H9 (cell line): ENCODE measurements at regions not wholly inside any gene's neighbourhood (a gene's known extent, or its start where the extent isn't known, plus 50 kb on each side); places are given as distances from the start of the nearest gene placed in this dataset.

Experiments
- DNase-seq: peaks from one replicate; pipeline ENCODE4 v3.0.0-alpha.2; 2017
- H2AFZ ChIP-seq: one replicate; pipeline ENCODE4 v1.6.1; 2013; ENCODE audit warnings: mild to moderate bottlenecking, low read length, control low read depth, moderate library complexity
- H2AK5ac ChIP-seq: 2 replicates; pipeline ENCODE4 v1.6.1; 2013; ENCODE audit warnings: low read length, control low read depth, mixed read lengths; ENCODE audit not compliant: insufficient read length
- H2BK120ac ChIP-seq: one replicate; pipeline ENCODE4 v1.6.1; 2013; ENCODE audit warnings: low read depth, mild to moderate bottlenecking, low read length, control low read depth, inconsistent platforms; ENCODE audit not compliant: poor library complexity, severe bottlenecking
- H2BK12ac ChIP-seq: 2 replicates; pipeline ENCODE4 v1.6.1; 2013; ENCODE audit warnings: low read length, control low read depth, mixed read lengths, low read depth; ENCODE audit not compliant: insufficient read length
- H2BK15ac ChIP-seq: 2 replicates; pipeline ENCODE4 v1.6.1; 2013; ENCODE audit warnings: low read depth, low read length, control low read depth
- H2BK20ac ChIP-seq: one replicate; pipeline ENCODE4 v1.6.1; 2013; ENCODE audit warnings: low read depth, mild to moderate bottlenecking, low read length, control low read depth, inconsistent platforms; ENCODE audit not compliant: poor library complexity, severe bottlenecking
- H2BK5ac ChIP-seq: 2 replicates; pipeline ENCODE4 v1.6.1; 2013; ENCODE audit warnings: low read length, control low read depth, mixed read lengths; ENCODE audit not compliant: insufficient read length
- H3K14ac ChIP-seq: 2 replicates; pipeline ENCODE4 v1.6.1; 2013; ENCODE audit warnings: low read length, control low read depth; ENCODE audit not compliant: insufficient read depth
- H3K18ac ChIP-seq: 2 replicates; pipeline ENCODE4 v1.6.1; 2013; ENCODE audit warnings: low read depth, mild to moderate bottlenecking, mixed read lengths, low read length, control low read depth; ENCODE audit not compliant: insufficient read length
- H3K23ac ChIP-seq: 2 replicates; pipeline ENCODE4 v1.6.1; 2013; ENCODE audit warnings: low read length, control low read depth, mixed read lengths, low read depth; ENCODE audit not compliant: insufficient read length
- H3K23me2 ChIP-seq: 2 replicates; pipeline ENCODE4 v1.6.1; 2013; ENCODE audit warnings: low read depth, mild to moderate bottlenecking, mixed read lengths, low read length, control low read depth; ENCODE audit not compliant: insufficient read length, poor library complexity, severe bottlenecking
- H3K27ac ChIP-seq: 2 replicates; pipeline ENCODE4 v1.5.1; 2013; ENCODE audit warnings: low read length, control low read depth, mixed read lengths, low read depth; ENCODE audit not compliant: insufficient read length
- H3K27me3 ChIP-seq: 2 replicates; pipeline ENCODE4 v1.6.1; 2013; ENCODE audit warnings: low read length, control low read depth, inconsistent platforms; ENCODE audit not compliant: insufficient read depth
- H3K4ac ChIP-seq: 2 replicates; pipeline ENCODE4 v1.6.1; 2013; ENCODE audit warnings: low read depth, mild to moderate bottlenecking, control low read depth, inconsistent platforms, low read length, moderate library complexity
- H3K4me1 ChIP-seq: 2 replicates; pipeline ENCODE4 v1.6.1; 2013; ENCODE audit warnings: low read length, control low read depth, inconsistent platforms; ENCODE audit not compliant: insufficient read depth
- H3K4me2 ChIP-seq: 2 replicates; pipeline ENCODE4 v1.6.1; 2013; ENCODE audit warnings: low read length, control low read depth, mixed read lengths; ENCODE audit not compliant: insufficient read length, insufficient read depth
- H3K56ac ChIP-seq: 2 replicates; pipeline ENCODE4 v1.6.1; 2013; ENCODE audit warnings: low read depth, mild to moderate bottlenecking, mixed read lengths, low read length, control low read depth; ENCODE audit not compliant: insufficient read length
- H3K79me1 ChIP-seq: 2 replicates; pipeline ENCODE4 v1.6.1; 2013; ENCODE audit warnings: low read depth, mild to moderate bottlenecking, moderate library complexity, low read length, control low read depth, inconsistent platforms; ENCODE audit not compliant: insufficient read depth, poor library complexity, severe bottlenecking
- H3K79me2 ChIP-seq: 2 replicates; pipeline ENCODE4 v1.6.1; 2013; ENCODE audit warnings: low read length, control low read depth, inconsistent platforms; ENCODE audit not compliant: insufficient read depth
- H3K9ac ChIP-seq: 2 replicates; pipeline ENCODE4 v1.6.1; 2013; ENCODE audit warnings: low read length, control low read depth, mixed read lengths; ENCODE audit not compliant: insufficient read length; ENCODE audit errors: extremely low read depth
- H3K9me3 ChIP-seq: one replicate; pipeline ENCODE4 v1.6.1; 2013; ENCODE audit warnings: low read depth, low read length, inconsistent platforms; ENCODE audit not compliant: control insufficient read depth
- H3T11ph ChIP-seq: one replicate; pipeline ENCODE4 v1.6.1; 2013; ENCODE audit warnings: mild to moderate bottlenecking, low read length, control low read depth, inconsistent platforms
- H4K20me1 ChIP-seq: one replicate; pipeline ENCODE4 v1.6.1; 2013; ENCODE audit not compliant: control insufficient read depth, insufficient read length, insufficient read depth
- H4K5ac ChIP-seq: 2 replicates; pipeline ENCODE4 v1.6.1; 2013; ENCODE audit warnings: low read depth, mild to moderate bottlenecking, mixed read lengths, low read length, control low read depth; ENCODE audit not compliant: insufficient read length
- H4K8ac ChIP-seq: replicated peaks from 2 replicates; pipeline ENCODE4 v1.6.1; 2013; ENCODE audit warnings: low read length, control low read depth, mixed read lengths, low read depth; ENCODE audit not compliant: insufficient read length
- H4K91ac ChIP-seq: 2 replicates; pipeline ENCODE4 v1.6.1; 2013; ENCODE audit warnings: low read depth, mild to moderate bottlenecking, moderate library complexity, mixed read lengths, low read length, control low read depth; ENCODE audit not compliant: insufficient read length
- H3K27ac Mint-ChIP-seq, 3 experiments: 2 replicates in 2 of 3; 3 replicates in 1 of 3; pipeline ENCODE4 v1.8.0; 2020 to 2021; ENCODE audit warnings: mixed read lengths in 3 of 3, mild to moderate bottlenecking in 1 of 3, moderate library complexity in 1 of 3
- H3K27me3 Mint-ChIP-seq: 2 replicates; pipeline ENCODE4 v1.8.0; 2021; ENCODE audit warnings: low read depth, mild to moderate bottlenecking, moderate library complexity, mixed read lengths
- H3K36me3 Mint-ChIP-seq, 3 experiments: 2 replicates in 2 of 3; 3 replicates in 1 of 3; pipeline ENCODE4 v1.8.0; 2020 to 2021; ENCODE audit warnings: low read depth in 3 of 3, mixed read lengths in 3 of 3; ENCODE audit not compliant: insufficient read depth in 1 of 3
- H3K4me1 Mint-ChIP-seq, 2 experiments: 2 replicates each; pipeline ENCODE4 v1.8.0; 2020; ENCODE audit warnings: mixed read lengths in 2 of 2
- H3K4me3 Mint-ChIP-seq, 2 experiments: 2 replicates in 1 of 2; 3 replicates in 1 of 2; pipeline ENCODE4 v1.8.0; 2020 to 2021; ENCODE audit warnings: mild to moderate bottlenecking in 2 of 2, mixed read lengths in 2 of 2, moderate library complexity in 1 of 2
- H3K9me3 Mint-ChIP-seq, 2 experiments: 2 replicates in 1 of 2; 3 replicates in 1 of 2; pipeline ENCODE4 v1.8.0; 2020; ENCODE audit warnings: mild to moderate bottlenecking in 2 of 2, mixed read lengths in 2 of 2, moderate library complexity in 1 of 2
- WGBS: extraction: QIAGEN DNeasy Blood & Tissue Kit; methylation state at CpG from one replicate; pipeline ENCODE4 v1.1.7; 2013; ENCODE audit warnings: missing lambda C conversion rate, low lambda C conversion rate, mixed read lengths; ENCODE audit not compliant: insufficient read length; ENCODE audit errors: extremely low coverage; 5-methylcytosine and 5-hydroxymethylcytosine counted together
- TF ChIP-seq, protein P1 (sequence below): fragments of 200-600 bp; sonication (generic); conservative IDR thresholded peaks from 3 replicates; pipeline ENCODE4 v1.8.0; 2021; ENCODE audit warnings: antibody characterized with exemption, mild to moderate bottlenecking

GRCh38 chrX:25433307-25433706 is 417.5 kb upstream of the ARX start:
- no peak overlapping the region for H2BK12ac ChIP-seq
- H3K27me3 ChIP-seq: no peaks in the 10 kb centered on the region
- Mint-ChIP-seq H3K27ac (no peak overlapping the region), H3K4me1 (no peaks in the 10 kb centered on the region), H3K27me3 (no peaks in the 10 kb centered on the region), H3K9me3 (peaks cover 28 to 62% of the 10 kb centered on the region in 2 experiments), H3K36me3 (peaks cover 0 to 2% (median 0%) of the 10 kb centered on the region in 3 experiments; a peak in 2 of 7 replicates), H3K4me3 (no peak overlapping the region)
- H3K79me2 ChIP-seq: no peaks in the 10 kb centered on the region
- H3K4me2 ChIP-seq: no peak overlapping the region
- H2BK5ac ChIP-seq: no peak overlapping the region
- H4K5ac ChIP-seq: no peak overlapping the region
- no peak overlapping the region for H3K4ac ChIP-seq
- no peaks in the 10 kb centered on the region for H4K20me1 ChIP-seq
- H3T11ph ChIP-seq: no peak overlapping the region
- H3K56ac ChIP-seq: no peak overlapping the region
- no peaks in the 10 kb centered on the region for H3K4me1 ChIP-seq
- no peak overlapping the region for H2AFZ ChIP-seq
- H4K91ac ChIP-seq: no peak overlapping the region
- H3K14ac ChIP-seq: no peak overlapping the region
- no peaks in the 10 kb centered on the region for H3K79me1 ChIP-seq
- H3K18ac ChIP-seq: no peak overlapping the region
- no peak overlapping the region for H4K8ac ChIP-seq
- H2BK15ac ChIP-seq: no peak overlapping the region
- DNase-seq: no peak
- no peaks in the 10 kb centered on the region for H3K23me2 ChIP-seq
- TF ChIP-seq, protein P1, sequence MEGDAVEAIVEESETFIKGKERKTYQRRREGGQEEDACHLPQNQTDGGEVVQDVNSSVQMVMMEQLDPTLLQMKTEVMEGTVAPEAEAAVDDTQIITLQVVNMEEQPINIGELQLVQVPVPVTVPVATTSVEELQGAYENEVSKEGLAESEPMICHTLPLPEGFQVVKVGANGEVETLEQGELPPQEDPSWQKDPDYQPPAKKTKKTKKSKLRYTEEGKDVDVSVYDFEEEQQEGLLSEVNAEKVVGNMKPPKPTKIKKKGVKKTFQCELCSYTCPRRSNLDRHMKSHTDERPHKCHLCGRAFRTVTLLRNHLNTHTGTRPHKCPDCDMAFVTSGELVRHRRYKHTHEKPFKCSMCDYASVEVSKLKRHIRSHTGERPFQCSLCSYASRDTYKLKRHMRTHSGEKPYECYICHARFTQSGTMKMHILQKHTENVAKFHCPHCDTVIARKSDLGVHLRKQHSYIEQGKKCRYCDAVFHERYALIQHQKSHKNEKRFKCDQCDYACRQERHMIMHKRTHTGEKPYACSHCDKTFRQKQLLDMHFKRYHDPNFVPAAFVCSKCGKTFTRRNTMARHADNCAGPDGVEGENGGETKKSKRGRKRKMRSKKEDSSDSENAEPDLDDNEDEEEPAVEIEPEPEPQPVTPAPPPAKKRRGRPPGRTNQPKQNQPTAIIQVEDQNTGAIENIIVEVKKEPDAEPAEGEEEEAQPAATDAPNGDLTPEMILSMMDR: no peak
- no CpG with 5 or more reads among the region's 2 CpGs for WGBS
- H2BK20ac ChIP-seq: no peak overlapping the region
- peaks cover 14% of the 10 kb centered on the region for H3K9me3 ChIP-seq
- no peak overlapping the region for H2BK120ac ChIP-seq
- no peak overlapping the region for H2AK5ac ChIP-seq
- no peak overlapping the region for H3K23ac ChIP-seq
- no peak overlapping the region for H3K9ac ChIP-seq
- H3K27ac ChIP-seq: no peak overlapping the region
